ENCODE measurements at regions not wholly inside any gene's neighbourhood (a gene's known extent, or its start where the extent isn't known, plus 50 kb on each side); places are given as distances from the start of the nearest gene placed in this dataset.

GRCh38 chr2:41234093-41234492, 782.2 kb upstream of the SLC8A1 start:
- TF ChIP-seq, protein P1, sequence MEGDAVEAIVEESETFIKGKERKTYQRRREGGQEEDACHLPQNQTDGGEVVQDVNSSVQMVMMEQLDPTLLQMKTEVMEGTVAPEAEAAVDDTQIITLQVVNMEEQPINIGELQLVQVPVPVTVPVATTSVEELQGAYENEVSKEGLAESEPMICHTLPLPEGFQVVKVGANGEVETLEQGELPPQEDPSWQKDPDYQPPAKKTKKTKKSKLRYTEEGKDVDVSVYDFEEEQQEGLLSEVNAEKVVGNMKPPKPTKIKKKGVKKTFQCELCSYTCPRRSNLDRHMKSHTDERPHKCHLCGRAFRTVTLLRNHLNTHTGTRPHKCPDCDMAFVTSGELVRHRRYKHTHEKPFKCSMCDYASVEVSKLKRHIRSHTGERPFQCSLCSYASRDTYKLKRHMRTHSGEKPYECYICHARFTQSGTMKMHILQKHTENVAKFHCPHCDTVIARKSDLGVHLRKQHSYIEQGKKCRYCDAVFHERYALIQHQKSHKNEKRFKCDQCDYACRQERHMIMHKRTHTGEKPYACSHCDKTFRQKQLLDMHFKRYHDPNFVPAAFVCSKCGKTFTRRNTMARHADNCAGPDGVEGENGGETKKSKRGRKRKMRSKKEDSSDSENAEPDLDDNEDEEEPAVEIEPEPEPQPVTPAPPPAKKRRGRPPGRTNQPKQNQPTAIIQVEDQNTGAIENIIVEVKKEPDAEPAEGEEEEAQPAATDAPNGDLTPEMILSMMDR (IDR thresholded peaks at IDR 0.05): no peak
- TF ChIP-seq POLR2A (IDR thresholded peaks at IDR 0.05): no peak

All from stomach (tissue), 4 donors.